OCI-LY1 (cell line): ENCODE measurements at regions not wholly inside any gene's neighbourhood (a gene's known extent, or its start where the extent isn't known, plus 50 kb on each side); places are given as distances from the start of the nearest gene placed in this dataset.

Source experiments
- H2AFZ ChIP-seq: fragments of 200-600 bp; sonication (generic), shearing (Covaris generic); 2 replicates; pipeline ENCODE4 v1.6.0; 2014; ENCODE audit warnings: antibody characterized with exemption, mild to moderate bottlenecking, low read length
- H3F3A ChIP-seq: fragments of 200-600 bp; sonication (generic), shearing (Covaris generic); 2 replicates; pipeline ENCODE4 v1.6.0; 2014; ENCODE audit warnings: mild to moderate bottlenecking, antibody characterized with exemption, low read length, moderate library complexity; ENCODE audit not compliant: insufficient read depth
- H3K27ac ChIP-seq: fragments of 200-600 bp; sonication (generic); 2 replicates; pipeline ENCODE4 v1.5.1; 2014; ENCODE audit warnings: low read length, mixed run types, mild to moderate bottlenecking, low read depth; ENCODE audit not compliant: poor library complexity, severe bottlenecking
- H3K27me3 ChIP-seq: fragments of 200-600 bp; sonication (generic); 2 replicates; pipeline ENCODE4 v1.6.0; 2014; ENCODE audit warnings: antibody characterized with exemption, mild to moderate bottlenecking, low read length, moderate library complexity; ENCODE audit not compliant: insufficient read depth
- H3K36me3 ChIP-seq: fragments of 200-600 bp; sonication (generic); 2 replicates; pipeline ENCODE4 v1.6.1; 2014; ENCODE audit warnings: mild to moderate bottlenecking, antibody characterized with exemption, low read length, moderate library complexity, mixed read lengths; ENCODE audit not compliant: insufficient read depth
- H3K4me1 ChIP-seq: fragments of 200-600 bp; sonication (generic); 2 replicates; pipeline ENCODE4 v1.5.1; 2014; ENCODE audit warnings: mild to moderate bottlenecking, low read length, moderate library complexity; ENCODE audit not compliant: insufficient read depth, severe bottlenecking
- H3K4me2 ChIP-seq: fragments of 200-600 bp; sonication (generic), shearing (Covaris generic); 2 replicates; pipeline ENCODE4 v1.6.1; 2014; ENCODE audit warnings: low read length
- H3K4me3 ChIP-seq: fragments of 200-600 bp; sonication (generic); 2 replicates; pipeline ENCODE4 v1.5.1; 2014; ENCODE audit warnings: low read length, low read depth, mild to moderate bottlenecking, mixed read lengths; ENCODE audit not compliant: poor library complexity, severe bottlenecking
- H3K79me2 ChIP-seq: fragments of 200-600 bp; shearing (Covaris generic); 2 replicates; pipeline ENCODE4 v1.6.1; 2016; ENCODE audit warnings: mixed run types, low read length, mixed read lengths; ENCODE audit not compliant: insufficient read depth
- H3K9ac ChIP-seq: fragments of 200-600 bp; sonication (generic), shearing (Covaris generic); 2 replicates; pipeline ENCODE4 v1.6.1; 2014; ENCODE audit warnings: mild to moderate bottlenecking, low read length, mixed read lengths
- H3K9me2 ChIP-seq: fragments of 200-600 bp; sonication (generic), shearing (Covaris generic); 2 replicates; pipeline ENCODE4 v1.6.1; 2014; ENCODE audit warnings: low read depth, mild to moderate bottlenecking, low read length, mixed read lengths
- H3K9me3 ChIP-seq: fragments of 200-600 bp; shearing (Covaris generic); 2 replicates; pipeline ENCODE4 v1.6.1; 2014; ENCODE audit warnings: low read length, mixed read lengths
- H4K20me1 ChIP-seq: fragments of 200-600 bp; sonication (generic), shearing (Covaris generic); 2 replicates; pipeline ENCODE4 v1.6.0; 2016; ENCODE audit warnings: mild to moderate bottlenecking, low read length; ENCODE audit not compliant: insufficient read depth
- EZH2 ChIP-seq: fragments of 200-600 bp; sonication (generic), shearing (Covaris generic); IDR thresholded peaks from 2 replicates; pipeline ENCODE4 v1.8.0; 2017; ENCODE audit warnings: borderline replicate concordance, mixed run types, mild to moderate bottlenecking, antibody characterized with exemption, low read length, moderate library complexity, mixed read lengths
- TF ChIP-seq, protein P1 (sequence below): fragments of 200-600 bp; sonication (generic), shearing (Covaris generic); IDR thresholded peaks from 2 replicates; pipeline ENCODE4 v1.5.1; 2017; ENCODE audit warnings: mild to moderate bottlenecking, antibody characterized with exemption, low read length, moderate library complexity, mixed read lengths

DNA sequence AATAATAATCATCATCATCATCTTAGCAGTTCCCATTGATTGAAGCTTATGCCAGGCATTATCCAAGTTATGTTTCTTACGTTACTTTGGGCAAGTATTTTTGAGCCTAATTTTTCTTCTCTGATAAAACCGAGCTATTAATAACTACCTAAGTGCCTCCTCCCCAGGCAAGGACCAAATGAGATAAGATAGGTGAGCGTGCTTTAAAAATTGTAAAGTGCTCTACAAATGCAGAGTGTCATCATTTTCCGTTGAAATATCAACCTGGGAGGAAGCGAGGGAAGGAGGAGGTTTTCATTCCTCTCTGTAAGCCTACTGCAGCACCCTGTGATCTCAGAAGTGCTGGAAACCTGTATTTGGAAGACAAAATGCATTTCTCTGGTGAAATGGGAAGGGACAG is 96.7 kb upstream of the MITF start:
- Histone ChIP-seq H2AFZ (no peak overlapping the region), H3K36me3 (no peaks in the 10 kb centered on the region), H3F3A (no peaks in the 10 kb centered on the region), H3K79me2 (no peaks in the 10 kb centered on the region), H3K27me3 (no peaks in the 10 kb centered on the region), H3K9me3 (no peaks in the 10 kb centered on the region), H3K4me3 (no peak overlapping the region), H4K20me1 (no peaks in the 10 kb centered on the region), H3K4me1 (no peaks in the 10 kb centered on the region), H3K9ac (no peak overlapping the region), H3K9me2 (no peaks in the 10 kb centered on the region), H3K27ac (no peak overlapping the region), H3K4me2 (no peak overlapping the region)
- TF ChIP-seq EZH2: no peak
- TF ChIP-seq, protein P1, sequence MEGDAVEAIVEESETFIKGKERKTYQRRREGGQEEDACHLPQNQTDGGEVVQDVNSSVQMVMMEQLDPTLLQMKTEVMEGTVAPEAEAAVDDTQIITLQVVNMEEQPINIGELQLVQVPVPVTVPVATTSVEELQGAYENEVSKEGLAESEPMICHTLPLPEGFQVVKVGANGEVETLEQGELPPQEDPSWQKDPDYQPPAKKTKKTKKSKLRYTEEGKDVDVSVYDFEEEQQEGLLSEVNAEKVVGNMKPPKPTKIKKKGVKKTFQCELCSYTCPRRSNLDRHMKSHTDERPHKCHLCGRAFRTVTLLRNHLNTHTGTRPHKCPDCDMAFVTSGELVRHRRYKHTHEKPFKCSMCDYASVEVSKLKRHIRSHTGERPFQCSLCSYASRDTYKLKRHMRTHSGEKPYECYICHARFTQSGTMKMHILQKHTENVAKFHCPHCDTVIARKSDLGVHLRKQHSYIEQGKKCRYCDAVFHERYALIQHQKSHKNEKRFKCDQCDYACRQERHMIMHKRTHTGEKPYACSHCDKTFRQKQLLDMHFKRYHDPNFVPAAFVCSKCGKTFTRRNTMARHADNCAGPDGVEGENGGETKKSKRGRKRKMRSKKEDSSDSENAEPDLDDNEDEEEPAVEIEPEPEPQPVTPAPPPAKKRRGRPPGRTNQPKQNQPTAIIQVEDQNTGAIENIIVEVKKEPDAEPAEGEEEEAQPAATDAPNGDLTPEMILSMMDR: no peak

- Histone ChIP-seq H4K20me1 (no peaks in the 10 kb centered on the region), H3K9me2 (no peaks in the 10 kb centered on the region), H3K27ac (no peak overlapping the region), H3K79me2 (no peaks in the 10 kb centered on the region), H3K4me3 (no peak overlapping the region), H3K27me3 (no peaks in the 10 kb centered on the region), H3K9me3 (no peaks in the 10 kb centered on the region), H3K36me3 (no peaks in the 10 kb centered on the region), H2AFZ (no peak overlapping the region), H3K4me2 (no peak overlapping the region), H3K4me1 (no peaks in the 10 kb centered on the region), H3K9ac (no peak overlapping the region), H3F3A (no peaks in the 10 kb centered on the region)
- TF ChIP-seq, protein P1: no peak
Measured at GRCh38 chr3:69639851-69640250, 99.4 kb upstream of the MITF start.

DNA sequence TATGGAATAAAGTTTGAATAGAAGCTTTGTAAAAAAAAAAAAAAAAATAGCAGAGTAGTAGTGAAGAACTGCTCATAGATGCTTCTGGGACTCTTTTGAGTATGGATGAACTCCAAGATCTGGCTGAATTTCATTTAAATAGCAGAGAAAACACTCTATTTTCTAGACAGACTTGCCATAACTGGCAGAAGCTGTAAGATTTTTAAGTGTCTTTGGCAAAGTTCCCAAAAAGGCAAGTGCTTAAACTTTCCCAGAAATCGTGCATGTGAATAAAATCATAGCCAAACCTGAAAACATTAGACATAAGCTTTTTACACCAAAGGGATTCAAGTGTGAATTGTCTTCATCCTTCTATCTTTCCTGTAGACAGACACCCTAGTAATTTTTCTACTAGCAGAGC is 110.3 kb upstream of the MITF start:
- H3F3A ChIP-seq: no peaks in the 10 kb centered on the region
- no peak overlapping the region for H3K4me2 ChIP-seq
- H3K9me3 ChIP-seq: no peaks in the 10 kb centered on the region
- H3K4me3 ChIP-seq: no peak overlapping the region
- H2AFZ ChIP-seq: no peak overlapping the region
- H3K79me2 ChIP-seq: no peaks in the 10 kb centered on the region
- no peaks in the 10 kb centered on the region for H4K20me1 ChIP-seq
- no peak overlapping the region for H3K27ac ChIP-seq
- H3K9me2 ChIP-seq: no peaks in the 10 kb centered on the region
- H3K36me3 ChIP-seq: no peaks in the 10 kb centered on the region
- TF ChIP-seq, protein P1: no peak
- TF ChIP-seq EZH2: no peak
- H3K9ac ChIP-seq: no peak overlapping the region
- no peaks in the 10 kb centered on the region for H3K27me3 ChIP-seq
- H3K4me1 ChIP-seq: no peaks in the 10 kb centered on the region
